ENCODE measurements at regions not wholly inside any gene's neighbourhood (a gene's known extent, or its start where the extent isn't known, plus 50 kb on each side); places are given as distances from the start of the nearest gene placed in this dataset.

DNA sequence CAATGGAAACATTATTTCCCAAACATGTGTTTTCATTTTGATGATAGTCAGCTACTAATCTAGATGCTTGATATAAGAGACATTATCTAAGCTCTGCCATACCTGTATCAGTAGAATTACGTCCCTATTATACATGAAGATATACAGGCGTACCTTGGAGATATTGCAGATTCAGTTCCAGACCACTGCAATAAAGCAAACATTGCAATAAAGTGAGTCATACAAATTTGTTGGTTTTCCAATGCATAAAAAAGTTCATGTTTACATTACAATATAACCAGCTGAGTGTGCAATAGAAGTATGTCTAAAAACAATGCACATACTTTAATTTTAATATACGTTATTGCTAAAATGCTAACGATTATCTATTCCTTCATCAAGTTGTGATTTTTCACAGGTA lies 236.0 kb upstream of the ZNF717 start:
- ChIA-PET POLR2A (no interaction called here), CTCF (interaction anchor here (1.5 kb wide), 1 partner anchor 86 kb away, joined by 4 read pairs; no protein-coding TSS in a partner anchor)
- no peaks in the 10 kb centered on the region for H3K27me3 ChIP-seq (ENCODE audit: control insufficient read depth, insufficient read depth, low read length)
- TF ChIP-seq, protein P1, sequence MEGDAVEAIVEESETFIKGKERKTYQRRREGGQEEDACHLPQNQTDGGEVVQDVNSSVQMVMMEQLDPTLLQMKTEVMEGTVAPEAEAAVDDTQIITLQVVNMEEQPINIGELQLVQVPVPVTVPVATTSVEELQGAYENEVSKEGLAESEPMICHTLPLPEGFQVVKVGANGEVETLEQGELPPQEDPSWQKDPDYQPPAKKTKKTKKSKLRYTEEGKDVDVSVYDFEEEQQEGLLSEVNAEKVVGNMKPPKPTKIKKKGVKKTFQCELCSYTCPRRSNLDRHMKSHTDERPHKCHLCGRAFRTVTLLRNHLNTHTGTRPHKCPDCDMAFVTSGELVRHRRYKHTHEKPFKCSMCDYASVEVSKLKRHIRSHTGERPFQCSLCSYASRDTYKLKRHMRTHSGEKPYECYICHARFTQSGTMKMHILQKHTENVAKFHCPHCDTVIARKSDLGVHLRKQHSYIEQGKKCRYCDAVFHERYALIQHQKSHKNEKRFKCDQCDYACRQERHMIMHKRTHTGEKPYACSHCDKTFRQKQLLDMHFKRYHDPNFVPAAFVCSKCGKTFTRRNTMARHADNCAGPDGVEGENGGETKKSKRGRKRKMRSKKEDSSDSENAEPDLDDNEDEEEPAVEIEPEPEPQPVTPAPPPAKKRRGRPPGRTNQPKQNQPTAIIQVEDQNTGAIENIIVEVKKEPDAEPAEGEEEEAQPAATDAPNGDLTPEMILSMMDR (IDR thresholded peaks at IDR 0.05; ENCODE audit: low read depth, low read length), result no peak
- H3K4me3 ChIP-seq (ENCODE audit: low read depth, low read length), result no peak overlapping the region
- no peak overlapping the region for H3K27ac ChIP-seq (ENCODE audit: low read depth, low read length)
- no peaks in the 10 kb centered on the region for H3K9me3 ChIP-seq (ENCODE audit: control insufficient read depth, insufficient read depth, low read length)
- no peak for DNase-seq (ENCODE audit: low read depth, low spot score)

DNA sequence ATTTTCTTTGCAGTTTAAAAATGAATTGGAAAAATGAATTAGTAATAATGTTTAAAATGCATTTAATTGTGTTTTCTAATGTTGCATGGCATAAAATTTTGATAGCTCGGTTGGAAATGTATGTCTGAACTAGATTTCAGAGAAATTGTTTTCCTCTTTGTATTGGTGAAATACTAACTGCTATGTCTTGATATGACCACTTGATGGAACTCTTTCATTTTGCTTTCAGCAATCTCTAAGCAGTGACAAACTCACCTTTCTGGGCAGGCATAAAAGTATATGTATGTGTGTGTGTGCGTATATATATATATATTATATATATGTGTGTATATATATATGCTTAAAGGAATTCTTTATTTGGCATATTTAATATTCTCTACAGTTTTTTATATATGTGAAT lies 239.3 kb upstream of the ZNF717 start:
- TF ChIP-seq, protein P1 (IDR thresholded peaks at IDR 0.05; ENCODE audit: low read depth, low read length), result peak; percentile 71
- Histone ChIP-seq H3K27me3 (ENCODE audit: control insufficient read depth, insufficient read depth, low read length) (no peaks in the 10 kb centered on the region), H3K27ac (ENCODE audit: low read depth, low read length) (no peak overlapping the region), H3K9me3 (ENCODE audit: control insufficient read depth, insufficient read depth, low read length) (no peaks in the 10 kb centered on the region), H3K4me3 (ENCODE audit: low read depth, low read length) (no peak overlapping the region)
- DNase-seq (ENCODE audit: low read depth, low spot score), result no peak
- POLR2A ChIA-PET, result no interaction called here
- CTCF ChIA-PET, result interaction anchor here (0.8 to 3.2 kb wide), 14 partner anchors 15 to 569 kb away, joined by 3 to 36 read pairs (median 6); no protein-coding TSS in a partner anchor

DNA sequence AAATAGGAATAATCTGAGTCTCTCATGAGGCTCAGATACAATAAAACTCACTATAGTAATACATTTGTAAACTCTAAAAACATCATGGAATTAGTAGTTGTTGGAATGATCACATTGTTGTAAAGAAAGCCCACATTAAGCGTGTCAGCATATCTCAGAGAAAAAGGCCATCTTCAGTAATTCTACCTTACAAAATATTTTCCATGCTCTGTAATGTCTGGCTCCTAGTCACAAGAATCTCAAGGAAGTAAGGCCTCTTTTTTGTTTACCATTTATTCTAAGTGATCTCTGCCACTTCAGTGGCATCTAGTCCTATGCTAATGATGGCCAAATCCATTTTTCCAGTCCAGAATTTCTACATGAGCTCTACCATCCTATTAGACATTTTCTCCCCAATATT lies 240.2 kb upstream of the ZNF717 start:
- TF ChIP-seq, protein P1 (IDR thresholded peaks at IDR 0.05; ENCODE audit: low read depth, low read length), result no peak
- no peak for DNase-seq (ENCODE audit: low read depth, low spot score)
- no peaks in the 10 kb centered on the region for H3K9me3 ChIP-seq (ENCODE audit: control insufficient read depth, insufficient read depth, low read length)
- ChIA-PET CTCF (interaction anchor here (0.5 to 3.2 kb wide), 16 partner anchors 13 to 568 kb away, joined by 3 to 36 read pairs (median 4); no protein-coding TSS in a partner anchor), POLR2A (no interaction called here)
- H3K27ac ChIP-seq (ENCODE audit: low read depth, low read length), result no peak overlapping the region
- no peaks in the 10 kb centered on the region for H3K27me3 ChIP-seq (ENCODE audit: control insufficient read depth, insufficient read depth, low read length)
- no peak overlapping the region for H3K4me3 ChIP-seq (ENCODE audit: low read depth, low read length)

DNA sequence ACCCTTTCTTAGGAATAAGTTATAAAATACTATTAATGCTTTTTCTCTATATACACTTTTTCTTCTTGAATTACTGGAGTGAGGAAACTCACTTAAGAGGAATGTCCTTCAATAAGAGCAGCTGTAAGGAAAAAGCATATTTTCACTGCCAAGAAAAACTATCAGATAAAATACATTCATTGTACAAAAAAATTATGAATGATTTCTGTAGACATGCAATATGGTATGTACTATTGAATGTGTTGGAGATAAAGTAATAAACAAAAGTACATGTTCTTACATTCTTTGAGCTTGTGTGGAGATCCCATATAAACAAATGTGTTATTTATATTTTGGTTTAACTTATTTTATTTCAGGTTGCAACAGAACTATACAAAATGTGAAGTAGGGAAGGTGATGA lies 241.0 kb upstream of the ZNF717 start:
- CTCF ChIA-PET, result interaction anchor here (0.7 to 3.2 kb wide), 8 partner anchors 12 to 559 kb away, joined by 3 to 36 read pairs (median 6); no protein-coding TSS in a partner anchor
- Histone ChIP-seq H3K27me3 (ENCODE audit: control insufficient read depth, insufficient read depth, low read length) (no peaks in the 10 kb centered on the region), H3K9me3 (ENCODE audit: control insufficient read depth, insufficient read depth, low read length) (no peaks in the 10 kb centered on the region), H3K27ac (ENCODE audit: low read depth, low read length) (no peak overlapping the region), H3K4me3 (ENCODE audit: low read depth, low read length) (no peak overlapping the region)
- TF ChIP-seq, protein P1 (IDR thresholded peaks at IDR 0.05; ENCODE audit: low read depth, low read length), result no peak
- DNase-seq (ENCODE audit: low read depth, low spot score), result no peak
- POLR2A ChIA-PET, result interaction anchor here (0.6 to 0.9 kb wide), 2 partner anchors 18 to 569 kb away, joined by 3 read pairs; no protein-coding TSS in a partner anchor

DNA sequence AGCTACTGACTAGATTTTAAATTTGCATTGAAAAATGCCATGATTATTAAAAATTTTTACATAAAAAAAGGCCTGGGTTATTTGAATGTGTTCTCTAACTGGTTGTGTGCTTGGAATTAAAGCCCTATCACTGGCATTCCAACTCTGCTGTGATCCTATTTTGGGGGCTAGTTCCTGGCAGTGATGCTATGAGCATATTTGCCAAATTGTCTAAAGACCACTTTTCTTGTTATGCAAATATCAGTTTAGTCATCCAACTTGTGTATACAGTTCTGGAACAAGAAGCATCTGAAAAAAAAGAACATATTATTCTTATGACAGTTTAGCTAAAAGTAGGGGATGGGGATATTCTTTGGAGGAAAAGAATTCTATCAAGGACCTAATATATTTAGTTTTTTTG lies 243.4 kb upstream of the ZNF717 start:
- DNase-seq (ENCODE audit: low read depth, low spot score), result no peak
- no peaks in the 10 kb centered on the region for H3K27me3 ChIP-seq (ENCODE audit: control insufficient read depth, insufficient read depth, low read length)
- TF ChIP-seq, protein P1 (IDR thresholded peaks at IDR 0.05; ENCODE audit: low read depth, low read length), result no peak
- ChIA-PET CTCF (interaction anchor here (1.6 kb wide), 1 partner anchor 16 kb away, joined by 4 read pairs; no protein-coding TSS in a partner anchor), POLR2A (no interaction called here)
- H3K9me3 ChIP-seq (ENCODE audit: control insufficient read depth, insufficient read depth, low read length), result no peaks in the 10 kb centered on the region
- H3K4me3 ChIP-seq (ENCODE audit: low read depth, low read length), result no peak overlapping the region
- H3K27ac ChIP-seq (ENCODE audit: low read depth, low read length), result no peak overlapping the region
